DND-41 (cell line): ENCODE measurements at regions not wholly inside any gene's neighbourhood (a gene's known extent, or its start where the extent isn't known, plus 50 kb on each side); places are given as distances from the start of the nearest gene placed in this dataset.
"Not testable (repeated sequence)": the region's sequence is repeated elsewhere in the genome, so short reads cannot be mapped to it uniquely, and the experiment has no call there.

Experiments
- ATAC-seq: fragments of 200-7000 bp; cut with Tn5 transposase; 3 replicates; pipeline ENCODE4 v1.9.1; 2021; ENCODE audit warnings: low read depth; ENCODE audit not compliant: insufficient read depth
- DNase-seq: peaks from one replicate; pipeline ENCODE4 v3.0.0-alpha.2; 2020
- H2AFZ ChIP-seq: 2 replicates; pipeline ENCODE4 v1.6.0; 2012; ENCODE audit warnings: low read depth, low read length
- H3K27ac ChIP-seq: 2 replicates; pipeline ENCODE4 v1.5.1; 2012; ENCODE audit warnings: low read length, inconsistent platforms
- H3K27me3 ChIP-seq: fragments of 200-600 bp; sonication (generic); 2 replicates; pipeline ENCODE4 v1.6.0; 2012; ENCODE audit warnings: low read length, mild to moderate bottlenecking, inconsistent platforms; ENCODE audit not compliant: insufficient read depth, poor library complexity
- H3K36me3 ChIP-seq: 2 replicates; pipeline ENCODE4 v1.5.1; 2012; ENCODE audit warnings: low read length, inconsistent platforms; ENCODE audit not compliant: insufficient read depth
- H3K4me1 ChIP-seq: 2 replicates; pipeline ENCODE4 v1.5.1; 2012; ENCODE audit warnings: mild to moderate bottlenecking, low read length; ENCODE audit not compliant: insufficient read depth
- H3K4me2 ChIP-seq: 2 replicates; pipeline ENCODE4 v1.6.0; 2012; ENCODE audit warnings: mild to moderate bottlenecking, moderate library complexity, low read length, inconsistent platforms; ENCODE audit not compliant: insufficient read depth
- H3K4me3 ChIP-seq, 2 experiments: fragments of 200-600 bp in 1 of 2; shearing (Covaris generic) in 1 of 2; 2 replicates each; pipeline ENCODE4 v1.5.1; 2012 to 2016; ENCODE audit warnings: inconsistent platforms in 2 of 2, low read length in 2 of 2, mild to moderate bottlenecking in 2 of 2, low read depth in 1 of 2, moderate library complexity in 1 of 2
- H3K79me2 ChIP-seq: 2 replicates; pipeline ENCODE4 v1.6.0; 2012; ENCODE audit warnings: low read length, inconsistent platforms; ENCODE audit not compliant: insufficient read depth
- H3K9ac ChIP-seq: 2 replicates; pipeline ENCODE4 v1.6.0; 2012; ENCODE audit warnings: low read depth, mild to moderate bottlenecking, inconsistent platforms, low read length, moderate library complexity
- H3K9me3 ChIP-seq: 2 replicates; pipeline ENCODE4 v1.5.1; 2012; ENCODE audit warnings: low read length, moderate library complexity, mild to moderate bottlenecking, inconsistent platforms; ENCODE audit not compliant: insufficient read depth, severe bottlenecking
- H4K20me1 ChIP-seq: 2 replicates; pipeline ENCODE4 v1.6.0; 2012; ENCODE audit warnings: low read length; ENCODE audit not compliant: insufficient read depth
- EZH2 ChIP-seq: IDR thresholded peaks from 3 replicates; pipeline ENCODE4 v1.6.1; 2012; ENCODE audit warnings: borderline replicate concordance, low read depth, mild to moderate bottlenecking, moderate library complexity, low read length, inconsistent platforms; ENCODE audit not compliant: severe bottlenecking
- TF ChIP-seq, protein P1 (sequence below): IDR thresholded peaks from 2 replicates; pipeline ENCODE4 v1.5.1; 2012; ENCODE audit warnings: borderline replicate concordance, low read length, moderate library complexity, mild to moderate bottlenecking; ENCODE audit not compliant: poor library complexity, severe bottlenecking; ENCODE audit errors: extremely low read depth

DNA sequence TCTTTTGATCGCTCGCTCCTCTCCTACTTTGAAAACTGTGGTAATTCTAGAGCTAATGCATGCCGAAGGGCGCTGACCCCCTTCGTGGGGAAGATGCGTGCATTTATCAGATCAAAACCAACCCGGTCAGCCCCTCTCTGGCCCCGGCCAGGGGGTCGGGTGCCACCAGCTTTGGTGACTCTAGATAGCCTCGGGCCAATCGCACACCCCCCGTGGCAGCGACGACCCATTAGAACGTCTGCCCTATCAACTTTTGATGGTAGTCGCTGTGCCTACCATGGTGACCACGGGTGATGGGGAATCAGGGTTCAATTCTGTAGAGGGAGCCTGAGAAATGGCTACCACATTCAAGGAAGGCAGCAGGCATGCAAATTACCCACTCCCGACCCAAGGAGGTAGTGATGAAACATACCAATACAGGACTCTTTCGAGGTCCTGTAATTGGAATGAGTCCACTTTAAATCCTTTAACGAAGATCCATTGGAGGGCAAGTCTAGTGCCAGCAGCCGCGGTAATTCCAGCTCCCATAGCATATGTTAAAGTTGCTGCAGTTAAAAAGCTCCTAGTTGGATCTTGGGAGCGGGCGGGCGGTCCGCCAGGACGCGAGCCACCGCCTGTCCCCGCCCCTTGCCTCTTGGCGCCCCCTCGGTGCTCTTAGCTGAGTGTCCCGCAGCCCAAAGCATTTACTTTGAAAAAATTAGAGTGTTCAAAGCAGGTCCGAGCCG lies 3898.2 kb upstream of the OR11H1 start:
- Histone ChIP-seq H3K36me3 (no peaks in the 10 kb centered on the region; the same call in 1 of the 2 replicates), H3K27ac (no peak overlapping the region), H3K4me2 (no peak overlapping the region), H3K9ac (no peak overlapping the region), H3K9me3 (peaks cover 43% of the 10 kb centered on the region), H2AFZ (no peak overlapping the region), H3K79me2 (no peaks in the 10 kb centered on the region), H4K20me1 (no peaks in the 10 kb centered on the region), H3K27me3 (no peaks in the 10 kb centered on the region), H3K4me1 (no peaks in the 10 kb centered on the region), H3K4me3 (0 out of 4 replicates have a peak overlapping the region, but pooled peaks of 1 of the 2 experiments have one; percentile 27)
- TF ChIP-seq, protein P1, sequence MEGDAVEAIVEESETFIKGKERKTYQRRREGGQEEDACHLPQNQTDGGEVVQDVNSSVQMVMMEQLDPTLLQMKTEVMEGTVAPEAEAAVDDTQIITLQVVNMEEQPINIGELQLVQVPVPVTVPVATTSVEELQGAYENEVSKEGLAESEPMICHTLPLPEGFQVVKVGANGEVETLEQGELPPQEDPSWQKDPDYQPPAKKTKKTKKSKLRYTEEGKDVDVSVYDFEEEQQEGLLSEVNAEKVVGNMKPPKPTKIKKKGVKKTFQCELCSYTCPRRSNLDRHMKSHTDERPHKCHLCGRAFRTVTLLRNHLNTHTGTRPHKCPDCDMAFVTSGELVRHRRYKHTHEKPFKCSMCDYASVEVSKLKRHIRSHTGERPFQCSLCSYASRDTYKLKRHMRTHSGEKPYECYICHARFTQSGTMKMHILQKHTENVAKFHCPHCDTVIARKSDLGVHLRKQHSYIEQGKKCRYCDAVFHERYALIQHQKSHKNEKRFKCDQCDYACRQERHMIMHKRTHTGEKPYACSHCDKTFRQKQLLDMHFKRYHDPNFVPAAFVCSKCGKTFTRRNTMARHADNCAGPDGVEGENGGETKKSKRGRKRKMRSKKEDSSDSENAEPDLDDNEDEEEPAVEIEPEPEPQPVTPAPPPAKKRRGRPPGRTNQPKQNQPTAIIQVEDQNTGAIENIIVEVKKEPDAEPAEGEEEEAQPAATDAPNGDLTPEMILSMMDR = no peak
- TF ChIP-seq EZH2 = no peak
- DNase-seq (no peak), ATAC-seq (no peak)

DNA sequence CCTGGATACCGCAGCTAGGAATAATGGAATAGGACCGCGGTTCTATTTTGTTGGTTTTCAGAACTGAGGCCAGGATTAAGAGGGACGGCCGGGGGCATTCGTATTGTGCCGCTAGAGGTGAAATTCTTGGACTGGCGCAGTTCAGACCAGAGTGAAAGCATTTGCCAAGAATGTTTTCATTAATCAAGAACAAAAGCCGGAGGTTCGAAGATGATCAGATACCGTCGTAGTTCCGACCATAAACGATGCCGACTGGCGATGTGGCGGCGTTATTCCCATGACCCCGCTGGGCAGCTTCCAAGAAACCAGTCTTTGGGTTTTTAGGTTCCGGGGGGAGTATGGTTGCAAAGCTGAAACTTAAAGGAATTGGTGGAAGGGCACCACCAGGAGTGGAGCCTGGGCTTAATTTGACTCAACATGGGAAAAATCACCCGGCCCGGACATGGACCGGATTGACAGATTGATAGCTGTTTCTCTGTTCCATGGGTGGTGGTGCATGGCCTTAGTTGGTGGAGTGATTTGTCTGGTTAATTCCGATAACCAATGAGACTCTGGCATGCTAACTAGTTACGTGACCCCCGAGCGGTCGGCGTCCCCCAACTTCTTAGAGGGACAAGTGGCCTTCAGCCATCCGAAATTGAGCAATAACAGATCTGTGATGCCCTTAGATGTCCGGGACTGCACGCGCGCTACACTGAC lies 3897.5 kb upstream of the OR11H1 start:
- ATAC-seq, H3K9ac ChIP-seq, DNase-seq, H3K27me3 ChIP-seq, H2AFZ ChIP-seq, H3K4me2 ChIP-seq, H3K27ac ChIP-seq, H4K20me1 ChIP-seq, H3K36me3 ChIP-seq, H3K79me2 ChIP-seq, H3K4me3 ChIP-seq, H3K4me1 ChIP-seq: not testable (repeated sequence)
- peaks cover 43% of the 10 kb centered on the region for H3K9me3 ChIP-seq
